SK-N-SH (cell line): ENCODE measurements at regions not wholly inside any gene's neighbourhood (a gene's known extent, or its start where the extent isn't known, plus 50 kb on each side); places are given as distances from the start of the nearest gene placed in this dataset.

Source experiments
- CTCF ChIA-PET: fragments of 300-600, 350-600 bp; formaldehyde crosslinking; extraction: SDS; loops from one replicate; lab custom pipeline; 2021; lab: Yijun Ruan, JAX
- POLR2A ChIA-PET: fragments of 350-600 bp; sonication (Branson Sonifier 250); formaldehyde crosslinking; extraction: SDS; loops from one replicate; lab custom pipeline; 2020; ENCODE audit warnings: antibody characterized with exemption, inconsistent platforms; lab: Yijun Ruan, JAX
- DNase-seq: peaks from one replicate; pipeline ENCODE4 v3.0.0; 2012
- H2AFZ ChIP-seq: fragments of 200-600 bp; sonication (generic); 2 replicates; pipeline ENCODE4 v1.8.1; 2016; ENCODE audit warnings: antibody characterized with exemption, mild to moderate bottlenecking, low read depth
- H3F3A ChIP-seq: fragments of 200-600 bp; sonication (generic); replicated peaks from 2 replicates; pipeline ENCODE3; 2016; ENCODE audit warnings: antibody characterized with exemption, mild to moderate bottlenecking; ENCODE audit not compliant: insufficient read depth
- H3K27ac ChIP-seq, 2 experiments: fragments of 200-500 bp in 1 of 2; fragments of 200-600 bp in 1 of 2; sonication (Bioruptor generic) in 1 of 2; sonication (generic), shearing (Covaris generic) in 1 of 2; 2 replicates each; pipeline versions ENCODE4 v1.5.1 to v1.6.1; 2014 to 2016; ENCODE audit warnings: low read depth in 2 of 2, inconsistent platforms in 1 of 2, low read length in 1 of 2, mild to moderate bottlenecking in 1 of 2, mixed read lengths in 1 of 2
- H3K27me3 ChIP-seq: fragments of 200-600 bp; sonication (generic), shearing (Covaris generic); 2 replicates; pipeline ENCODE4 v1.6.1; 2016; ENCODE audit warnings: mixed run types; ENCODE audit not compliant: insufficient read depth
- H3K36me3 ChIP-seq, 2 experiments: fragments of 200-500 bp in 1 of 2; fragments of 200-600 bp in 1 of 2; sonication (Bioruptor generic) in 1 of 2; sonication (generic) in 1 of 2; replicated peaks in 1 of 2; 2 replicates each; pipeline versions ENCODE3 to v1.5.1; 2014 to 2016; ENCODE audit warnings: low read length in 1 of 2, mild to moderate bottlenecking in 1 of 2; ENCODE audit not compliant: insufficient read depth in 2 of 2, control insufficient read depth in 1 of 2
- H3K4me1 ChIP-seq, 2 experiments: fragments of 200-500 bp in 1 of 2; fragments of 200-600 bp in 1 of 2; sonication (Bioruptor generic) in 1 of 2; sonication (generic), shearing (Covaris generic) in 1 of 2; 2 replicates each; pipeline versions ENCODE4 v1.5.1 to v1.6.1; 2014 to 2016; ENCODE audit warnings: low read depth in 1 of 2, low read length in 1 of 2, mixed run types in 1 of 2; ENCODE audit not compliant: insufficient read depth in 2 of 2, control insufficient read depth in 1 of 2
- H3K4me2 ChIP-seq: fragments of 200-600 bp; sonication (generic), shearing (Covaris generic); 2 replicates; pipeline ENCODE4 v1.6.1; 2017; ENCODE audit warnings: mixed run types
- H3K4me3 ChIP-seq, 2 experiments: fragments of 200-500 bp in 1 of 2; fragments of 200-600 bp in 1 of 2; sonication (Bioruptor generic) in 1 of 2; sonication (generic), shearing (Covaris generic) in 1 of 2; 2 replicates each; pipeline versions ENCODE4 v1.5.1 to v1.8.1; 2014 to 2016; ENCODE audit warnings: low read depth in 2 of 2, inconsistent platforms in 1 of 2, low read length in 1 of 2, mild to moderate bottlenecking in 1 of 2, mixed read lengths in 1 of 2, moderate library complexity in 1 of 2
- H3K79me2 ChIP-seq: fragments of 200-600 bp; sonication (generic); 2 replicates; pipeline ENCODE4 v1.8.1; 2017; ENCODE audit warnings: mild to moderate bottlenecking; ENCODE audit not compliant: insufficient read depth
- H3K9ac ChIP-seq: fragments of 200-600 bp; sonication (generic); 2 replicates; pipeline ENCODE4 v1.6.1; 2017; ENCODE audit warnings: mixed run types
- H3K9me2 ChIP-seq: fragments of 200-600 bp; sonication (generic); 2 replicates; pipeline ENCODE4 v1.6.1; 2017; ENCODE audit warnings: mixed run types
- H3K9me3 ChIP-seq: fragments of 200-600 bp; sonication (generic); 2 replicates; pipeline ENCODE4 v1.6.1; 2017; ENCODE audit warnings: mixed run types, mild to moderate bottlenecking, moderate library complexity
- H4K20me1 ChIP-seq: fragments of 200-600 bp; sonication (generic); 2 replicates; pipeline ENCODE4 v1.6.1; 2017; ENCODE audit warnings: mild to moderate bottlenecking, mixed run types; ENCODE audit not compliant: insufficient read depth
- CHD2 ChIP-seq: fragments of 150-350 bp; IDR thresholded peaks from 2 replicates; pipeline ENCODE4 v1.6.1; 2018; ENCODE audit warnings: low read length; ENCODE audit not compliant: partially characterized antibody
- CTCF ChIP-seq: fragments of 200-600 bp; sonication (generic); IDR thresholded peaks from 2 replicates; pipeline ENCODE4 v1.6.1; 2017; ENCODE audit warnings: antibody characterized with exemption, mild to moderate bottlenecking, moderate library complexity
- EP300 ChIP-seq, 2 experiments: IDR thresholded peaks; 2 replicates each; pipeline versions ENCODE4 v1.4.0 to v1.6.1; 2012; ENCODE audit warnings: borderline replicate concordance in 1 of 2, low read depth in 1 of 2, low read length in 1 of 2
- FOSL2 ChIP-seq: IDR thresholded peaks from 2 replicates; pipeline ENCODE4 v1.4.0; 2012; ENCODE audit warnings: low read depth, mild to moderate bottlenecking, moderate library complexity, borderline replicate concordance
- FOXJ3 ChIP-seq: sonication (generic); formaldehyde crosslinking; IDR thresholded peaks from 2 replicates; pipeline ENCODE4 v1.5.1; 2020; ENCODE audit warnings: mild to moderate bottlenecking, missing genetic modification reagents
- FOXM1 ChIP-seq: IDR thresholded peaks from 2 replicates; pipeline ENCODE4 v1.4.0; 2012; ENCODE audit warnings: low read depth, mild to moderate bottlenecking
- GABPA ChIP-seq: IDR thresholded peaks from 2 replicates; pipeline ENCODE4 v1.4.0; 2012; ENCODE audit warnings: low read depth, mild to moderate bottlenecking
- MEF2A ChIP-seq: IDR thresholded peaks from 2 replicates; pipeline ENCODE4 v1.4.0; 2012; ENCODE audit warnings: low read depth, borderline replicate concordance
- MXI1 ChIP-seq: IDR thresholded peaks from 2 replicates; pipeline ENCODE4 v1.6.1; 2012; ENCODE audit warnings: mild to moderate bottlenecking, low read depth, low read length, improper control_type of control experiment
- PBX3 ChIP-seq: IDR thresholded peaks from 2 replicates; pipeline ENCODE4; 2012
- POLR2AphosphoS5 ChIP-seq: IDR thresholded peaks from 2 replicates; pipeline ENCODE4 v1.6.1; 2012; ENCODE audit warnings: low read depth, low read length
- REST ChIP-seq: IDR thresholded peaks from 2 replicates; pipeline ENCODE4 v1.6.1; 2012; ENCODE audit warnings: mild to moderate bottlenecking, low read depth, low read length, moderate library complexity
- RFX5 ChIP-seq: IDR thresholded peaks from 2 replicates; pipeline ENCODE4 v1.6.1; 2012; ENCODE audit warnings: mild to moderate bottlenecking, improper control_type of control experiment, low read length
- TAF1 ChIP-seq: IDR thresholded peaks from 2 replicates; pipeline ENCODE4 v1.6.1; 2012; ENCODE audit warnings: low read depth, mild to moderate bottlenecking, low read length, moderate library complexity, borderline replicate concordance
- TCF12 ChIP-seq: IDR thresholded peaks from 2 replicates; pipeline ENCODE4 v1.4.0; 2012
- YY1 ChIP-seq: IDR thresholded peaks from 2 replicates; pipeline ENCODE4 v1.4.0; 2012; ENCODE audit warnings: low read depth, mild to moderate bottlenecking
- WGBS: methylation state at CpG from one replicate; pipeline ENCODE4 v1.1.6; 2017; ENCODE audit warnings: low lambda C conversion rate; 5-methylcytosine and 5-hydroxymethylcytosine counted together

GRCh38 chr2:47725808-47726207, 57.1 kb upstream of the MSH6 start (continued):
- TF ChIP-seq REST, result no peak
- no peak for TF ChIP-seq CHD2
- no peak for TF ChIP-seq TCF12
- TF ChIP-seq RFX5, result no peak
- TF ChIP-seq FOXM1, result no peak
- no peak for TF ChIP-seq MXI1
- no peak for TF ChIP-seq EP300 (IDR thresholded peaks at IDR 0.05; ENCODE audit: borderline replicate concordance in 1 of 2, low read depth in 1 of 2, low read length in 1 of 2)

GRCh38 chr2:47724221-47724981, 58.5 kb upstream of the MSH6 start:
- Histone ChIP-seq H3K27me3 (no peaks in the 10 kb centered on the region), H4K20me1 (no peaks in the 10 kb centered on the region), H3K36me3 (no peaks in the 10 kb centered on the region), H3K4me1 (no peaks in the 10 kb centered on the region), H3K4me2 (no peak overlapping the region), H3K9me3 (no peaks in the 10 kb centered on the region), H3K4me3 (no peak overlapping the region), H3K79me2 (no peaks in the 10 kb centered on the region), H3K9me2 (no peaks in the 10 kb centered on the region), H3K27ac (no peak overlapping the region), H3K9ac (no peak overlapping the region), H3F3A (no peaks in the 10 kb centered on the region), H2AFZ (no peak overlapping the region)
- no peak for DNase-seq
- TF ChIP-seq MXI1 (no peak), EP300 (IDR thresholded peaks at IDR 0.05; ENCODE audit: borderline replicate concordance in 1 of 2, low read depth in 1 of 2, low read length in 1 of 2) (no peak), GABPA (no peak), PBX3 (no peak), TAF1 (no peak), CTCF (no peak), FOXJ3 (CRISPR knock-in tag) (no peak), POLR2AphosphoS5 (no peak), REST (no peak), YY1 (no peak), CHD2 (no peak), FOSL2 (no peak), MEF2A (no peak)
- POLR2A ChIA-PET, result no interaction called here
- 48% methylated on average over 9 of the region's 9 CpGs for WGBS
- CTCF ChIA-PET, result interaction anchor here (1.1 kb wide), 1 partner anchor 12 kb away, joined by 3 read pairs; no protein-coding TSS in a partner anchor
